PC-3 (cell line): ENCODE measurements at regions not wholly inside any gene's neighbourhood (a gene's known extent, or its start where the extent isn't known, plus 50 kb on each side); places are given as distances from the start of the nearest gene placed in this dataset.

Experiments used
- CTCF ChIP-seq: fragments of 300-600 bp; sonication (generic); conservative IDR thresholded peaks from 2 replicates; pipeline ENCODE4 v1.5.1; 2017; ENCODE audit warnings: antibody characterized with exemption, low read depth, mild to moderate bottlenecking, low read length
- EZH2 ChIP-seq: fragments of 300-600 bp; sonication (generic); IDR thresholded peaks from one replicate; pipeline ENCODE4 v1.6.1; 2017; ENCODE audit warnings: antibody characterized with exemption, mild to moderate bottlenecking, low read length; ENCODE audit not compliant: unreplicated experiment
- EZH2phosphoT487 ChIP-seq: fragments of 300-600 bp; sonication (generic); IDR thresholded peaks from 2 replicates; pipeline ENCODE4 v1.6.1; 2018; ENCODE audit warnings: mild to moderate bottlenecking, antibody characterized with exemption, low read length, borderline replicate concordance

DNA sequence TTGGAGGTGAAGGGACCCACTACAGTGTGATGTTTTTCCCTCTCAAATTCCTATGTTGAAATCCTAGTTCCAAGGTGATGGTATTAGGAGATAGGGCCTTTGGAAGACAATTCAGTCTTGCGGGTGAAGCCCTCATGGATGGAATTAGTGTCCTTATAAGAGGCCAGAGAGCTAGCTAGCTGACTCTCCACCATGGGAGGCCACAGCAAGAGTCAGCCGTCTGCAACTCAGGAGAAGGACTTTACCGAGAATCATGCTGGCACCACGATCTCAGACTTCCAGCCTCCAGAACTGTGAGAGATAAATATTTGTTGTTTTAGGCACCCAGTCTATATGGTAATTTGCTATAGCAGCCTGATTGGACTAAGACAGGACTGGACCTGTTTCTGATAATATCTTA is 461.4 kb downstream of the TSN start:
- TF ChIP-seq EZH2 = no peak
- no peak for TF ChIP-seq CTCF
- no peak for TF ChIP-seq EZH2phosphoT487
